ENCODE measurements at regions not wholly inside any gene's neighbourhood (a gene's known extent, or its start where the extent isn't known, plus 50 kb on each side); places are given as distances from the start of the nearest gene placed in this dataset.

DNA sequence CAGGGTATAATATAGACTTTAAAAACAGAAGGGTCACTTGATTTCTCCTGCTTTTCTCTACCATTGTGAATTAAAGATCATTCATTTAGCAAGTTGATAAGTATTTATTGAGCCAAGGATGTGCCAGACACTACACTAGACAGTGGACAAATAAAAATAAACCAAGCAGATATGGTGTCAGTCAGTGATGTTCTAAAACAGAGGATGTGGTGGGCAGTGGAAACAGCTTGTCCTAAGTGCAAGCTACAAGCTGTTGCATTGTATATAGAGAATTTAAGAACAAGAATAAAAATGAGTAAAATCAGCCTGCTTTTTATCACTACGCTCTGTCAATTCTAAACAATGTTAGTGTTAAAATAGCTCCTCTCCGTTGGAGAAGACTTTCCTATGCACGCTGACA is 637.3 kb upstream of the GRM7 start:
- Histone ChIP-seq H3K4me1 (no peaks in the 10 kb centered on the region), H3K27ac (no peak overlapping the region), H3K9me3 (no peaks in the 10 kb centered on the region), H3K27me3 (no peaks in the 10 kb centered on the region), H3K4me3 (no peak overlapping the region), H3K36me3 (ENCODE audit: low read depth, missing control alignments) (no peaks in the 10 kb centered on the region)
- 95 to 97% methylated on average over 3 of the region's 3 CpGs for WGBS, 2 donors
- no peak for DNase-seq
- TF ChIP-seq, protein P1, sequence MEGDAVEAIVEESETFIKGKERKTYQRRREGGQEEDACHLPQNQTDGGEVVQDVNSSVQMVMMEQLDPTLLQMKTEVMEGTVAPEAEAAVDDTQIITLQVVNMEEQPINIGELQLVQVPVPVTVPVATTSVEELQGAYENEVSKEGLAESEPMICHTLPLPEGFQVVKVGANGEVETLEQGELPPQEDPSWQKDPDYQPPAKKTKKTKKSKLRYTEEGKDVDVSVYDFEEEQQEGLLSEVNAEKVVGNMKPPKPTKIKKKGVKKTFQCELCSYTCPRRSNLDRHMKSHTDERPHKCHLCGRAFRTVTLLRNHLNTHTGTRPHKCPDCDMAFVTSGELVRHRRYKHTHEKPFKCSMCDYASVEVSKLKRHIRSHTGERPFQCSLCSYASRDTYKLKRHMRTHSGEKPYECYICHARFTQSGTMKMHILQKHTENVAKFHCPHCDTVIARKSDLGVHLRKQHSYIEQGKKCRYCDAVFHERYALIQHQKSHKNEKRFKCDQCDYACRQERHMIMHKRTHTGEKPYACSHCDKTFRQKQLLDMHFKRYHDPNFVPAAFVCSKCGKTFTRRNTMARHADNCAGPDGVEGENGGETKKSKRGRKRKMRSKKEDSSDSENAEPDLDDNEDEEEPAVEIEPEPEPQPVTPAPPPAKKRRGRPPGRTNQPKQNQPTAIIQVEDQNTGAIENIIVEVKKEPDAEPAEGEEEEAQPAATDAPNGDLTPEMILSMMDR (IDR thresholded peaks at IDR 0.05): no peak
- TF ChIP-seq POLR2A (IDR thresholded peaks at IDR 0.05): no peak
- intact Hi-C loops (cut with DNase I; ENCODE audit: low total_unique reads): no loop called here

DNA sequence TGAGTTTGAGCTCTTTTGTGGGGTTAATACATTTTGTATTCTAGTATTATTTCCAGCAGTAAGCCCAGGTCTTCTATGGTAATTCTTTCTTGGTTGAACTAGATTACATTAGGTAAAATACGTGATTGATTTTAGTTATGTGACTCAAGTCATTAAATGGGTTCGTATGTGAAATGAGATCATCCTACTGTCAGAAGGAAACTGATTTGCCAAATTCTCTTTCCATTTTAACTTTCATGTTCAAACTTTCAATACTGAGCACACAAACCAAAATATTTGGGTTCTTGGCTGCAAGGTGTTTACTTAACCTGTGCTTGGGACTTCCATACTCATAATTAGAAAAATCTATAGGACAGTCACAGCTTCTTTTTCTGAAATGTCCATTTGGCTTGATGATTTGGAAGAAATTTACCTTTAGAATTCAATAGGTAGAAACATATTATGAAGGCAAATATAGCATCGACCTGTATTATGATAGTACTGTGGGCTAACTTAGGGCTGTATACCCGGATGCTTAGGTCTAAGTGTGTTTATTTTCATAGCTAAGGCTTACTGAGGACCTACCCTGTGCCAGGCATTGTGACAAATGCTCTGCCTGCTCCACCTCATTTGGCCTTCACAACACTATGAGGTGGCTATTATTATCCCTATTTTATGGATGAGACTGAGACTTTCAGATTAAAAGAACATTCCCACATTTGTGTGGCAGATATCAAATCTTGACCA is 631.8 kb upstream of the GRM7 start:
- TF ChIP-seq POLR2A (IDR thresholded peaks at IDR 0.05): no peak
- TF ChIP-seq, protein P1 (IDR thresholded peaks at IDR 0.05): no peak
- WGBS, 2 donors: 89 to 91% methylated on average over 4 of the region's 4 CpGs
- H3K27ac ChIP-seq: no peak overlapping the region
- no peak overlapping the region for H3K4me3 ChIP-seq
- H3K36me3 ChIP-seq (ENCODE audit: low read depth, missing control alignments): no peaks in the 10 kb centered on the region
- intact Hi-C loops (cut with DNase I; ENCODE audit: low total_unique reads): no loop called here
- no peak for DNase-seq
- H3K4me1 ChIP-seq: no peaks in the 10 kb centered on the region
- H3K9me3 ChIP-seq: no peaks in the 10 kb centered on the region
- H3K27me3 ChIP-seq: no peaks in the 10 kb centered on the region

DNA sequence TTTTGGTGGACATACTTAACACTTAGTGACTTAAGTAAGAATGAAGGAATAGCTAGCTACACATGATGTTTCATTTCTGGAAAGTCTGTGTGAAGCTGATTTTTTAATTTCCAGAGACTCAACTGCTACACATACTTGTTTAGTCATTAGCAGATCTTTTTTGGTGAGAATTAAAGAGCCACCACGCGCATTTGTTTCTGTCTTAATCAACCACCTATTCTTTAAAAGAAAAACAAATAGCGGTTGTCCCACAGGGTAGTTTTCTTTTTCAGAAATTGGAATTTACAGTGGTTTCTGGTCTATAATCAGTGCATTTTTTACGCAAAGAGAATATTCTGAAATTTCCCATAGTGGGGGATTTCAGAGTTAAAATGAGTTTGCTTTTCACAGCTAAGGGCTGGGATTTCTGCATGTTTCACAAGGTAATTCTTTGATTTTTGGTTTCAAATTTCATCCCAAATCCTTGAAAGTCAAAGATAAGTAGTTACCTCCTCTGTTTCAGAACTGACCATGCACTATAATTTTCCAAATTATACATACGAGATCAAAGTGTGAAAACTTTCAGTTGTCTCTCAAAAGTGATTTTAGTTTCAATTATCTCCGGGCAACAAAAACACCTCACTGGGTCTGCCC is 631.0 kb upstream of the GRM7 start:
- no peak for DNase-seq
- intact Hi-C loops (cut with DNase I; ENCODE audit: low total_unique reads): no loop called here
- Histone ChIP-seq H3K36me3 (ENCODE audit: low read depth, missing control alignments) (no peaks in the 10 kb centered on the region), H3K4me1 (no peaks in the 10 kb centered on the region), H3K4me3 (no peak overlapping the region), H3K9me3 (no peaks in the 10 kb centered on the region), H3K27me3 (no peaks in the 10 kb centered on the region), H3K27ac (no peak overlapping the region)
- TF ChIP-seq POLR2A (IDR thresholded peaks at IDR 0.05): no peak
- TF ChIP-seq, protein P1 (IDR thresholded peaks at IDR 0.05): no peak
- WGBS, 2 donors: 80 to 81% methylated on average over 6 of the region's 6 CpGs

DNA sequence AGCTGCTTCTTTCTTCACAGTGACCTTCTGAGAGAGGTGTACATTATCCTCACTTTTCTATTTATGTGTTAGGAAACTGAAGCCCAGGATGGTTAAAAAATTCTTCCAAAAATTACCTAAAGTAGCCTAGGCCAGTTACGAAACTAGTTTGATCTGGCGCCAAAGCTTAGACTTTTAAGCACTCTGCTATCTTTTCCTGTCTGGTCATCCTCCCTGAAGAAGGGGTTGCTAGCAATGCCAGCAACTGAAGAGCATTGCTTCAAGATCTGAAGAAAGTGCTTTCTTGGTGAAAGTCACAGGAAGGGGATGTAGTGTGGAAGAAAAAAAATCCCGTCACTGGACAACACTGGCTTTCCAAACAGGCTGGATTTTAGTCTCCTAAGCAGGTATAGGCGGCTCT is 618.8 kb upstream of the GRM7 start:
- no peak for DNase-seq
- no peaks in the 10 kb centered on the region for H3K27me3 ChIP-seq
- H3K9me3 ChIP-seq: no peaks in the 10 kb centered on the region
- intact Hi-C loops (cut with DNase I; ENCODE audit: low total_unique reads): no loop called here
- H3K4me3 ChIP-seq: no peak overlapping the region
- H3K36me3 ChIP-seq (ENCODE audit: low read depth, missing control alignments): no peaks in the 10 kb centered on the region
- TF ChIP-seq, protein P1 (IDR thresholded peaks at IDR 0.05): no peak
- TF ChIP-seq POLR2A (IDR thresholded peaks at IDR 0.05): no peak
- no peaks in the 10 kb centered on the region for H3K4me1 ChIP-seq
- 74 to 77% methylated on average over 4 of the region's 4 CpGs for WGBS, 2 donors
- no peak overlapping the region for H3K27ac ChIP-seq

DNA sequence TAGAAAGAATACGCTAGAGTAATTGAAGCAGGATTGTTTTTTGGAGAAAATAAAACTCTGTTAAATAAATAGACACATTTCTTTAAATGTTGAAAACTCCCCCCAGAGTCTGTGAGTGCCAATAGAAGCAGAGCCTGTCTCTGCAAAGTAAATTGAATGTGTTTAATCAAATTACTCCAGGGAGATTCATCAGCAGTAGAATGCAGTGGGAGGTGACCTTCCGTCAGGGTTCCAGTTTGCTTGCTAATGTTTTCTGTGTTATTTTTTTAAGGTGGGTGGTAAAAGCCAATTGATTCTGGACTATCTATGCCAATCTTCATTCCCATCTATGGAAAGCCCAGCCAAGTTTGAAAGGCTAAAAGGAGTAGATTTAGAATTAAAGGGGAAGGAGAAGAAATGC is 612.4 kb upstream of the GRM7 start:
- 28 to 44% methylated on average over 2 of the region's 2 CpGs for WGBS, 2 donors
- TF ChIP-seq, protein P1 (IDR thresholded peaks at IDR 0.05): no peak
- TF ChIP-seq POLR2A (IDR thresholded peaks at IDR 0.05): no peak
- no peaks in the 10 kb centered on the region for H3K36me3 ChIP-seq (ENCODE audit: low read depth, missing control alignments)
- H3K27me3 ChIP-seq: no peaks in the 10 kb centered on the region
- H3K4me1 ChIP-seq: no peaks in the 10 kb centered on the region
- DNase-seq: no peak
- H3K4me3 ChIP-seq: no peak overlapping the region
- no peak overlapping the region for H3K27ac ChIP-seq
- H3K9me3 ChIP-seq: no peaks in the 10 kb centered on the region
- intact Hi-C loops (cut with DNase I; ENCODE audit: low total_unique reads): no loop called here

Measured in testis (tissue), 2 donors.